ENCODE measurements at regions not wholly inside any gene's neighbourhood (a gene's known extent, or its start where the extent isn't known, plus 50 kb on each side); places are given as distances from the start of the nearest gene placed in this dataset.

DNA sequence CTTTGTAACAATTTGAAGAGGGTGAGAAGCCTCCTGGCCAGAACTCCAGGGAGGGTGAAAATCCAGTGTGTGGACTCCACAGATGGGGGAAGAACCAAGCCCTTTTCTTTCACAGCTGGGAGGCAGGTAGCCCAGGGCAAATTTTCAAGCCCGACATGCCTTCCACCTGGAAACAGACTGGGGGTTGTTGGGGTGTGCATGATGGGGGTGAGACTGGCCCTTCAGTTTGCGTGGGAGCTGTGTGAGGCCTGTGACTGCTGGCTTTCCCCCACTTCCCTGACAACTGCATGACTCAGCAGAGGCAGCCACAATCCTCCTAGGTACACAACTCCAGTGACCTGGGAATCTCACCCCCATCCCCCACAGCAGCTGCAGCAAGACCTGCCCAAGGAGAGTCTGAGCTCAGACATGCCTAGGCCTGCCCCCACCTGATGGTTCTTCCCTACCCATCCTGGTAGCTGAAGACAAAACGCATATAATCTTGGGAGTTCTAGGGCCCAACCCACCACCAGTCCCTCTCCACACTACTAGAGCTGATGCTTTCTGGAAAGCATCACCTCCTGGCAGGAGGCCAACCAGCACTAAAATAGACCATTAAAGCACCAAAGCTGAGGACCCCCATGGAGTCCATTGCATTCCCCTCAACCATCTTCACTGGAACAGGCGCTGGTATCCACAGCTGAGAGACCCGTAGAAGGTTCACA is 445.4 kb downstream of the TFEC start:
- H3K4me2 ChIP-seq (ENCODE audit: insufficient read depth in 1 of 2, low read depth in 2 of 2, low read length in 2 of 2), result no peak overlapping the region
- peak overlapping the region; percentile 5; the same call in 1 of the 2 replicates for H4K8ac ChIP-seq (ENCODE audit: extremely low read depth, insufficient read depth, low read length)
- no peak overlapping the region for H3K9ac ChIP-seq (replicated peaks in 1 of 4; ENCODE audit: extremely low read depth in 1 of 4, low read depth in 3 of 4, low read length in 3 of 4)
- H2AK5ac ChIP-seq (ENCODE audit: low read depth, low read length), result no peak overlapping the region
- DNase-seq (ENCODE audit: low read depth in 1 of 2, low spot score in 2 of 2) (no peak), FAIRE-seq (no peak)
- no peak overlapping the region; the same call in 1 of the 2 replicates for H2BK5ac ChIP-seq (ENCODE audit: low read depth, low read length)
- H3K27me3 ChIP-seq (replicated peaks in 1 of 4; ENCODE audit: control insufficient read depth in 3 of 4, extremely low read depth in 1 of 4, insufficient read depth in 3 of 4, low read length in 3 of 4), result no peaks in the 10 kb centered on the region
- H3K9me3 ChIP-seq (ENCODE audit: insufficient read depth in 2 of 2, low read depth in 1 of 2, low read length in 1 of 2), result no peaks in the 10 kb centered on the region
- H2BK120ac ChIP-seq (replicated peaks; ENCODE audit: low read depth, low read length), result no peak overlapping the region
- no peak overlapping the region for H3K27ac ChIP-seq (ENCODE audit: low read depth, low read length)
- H2BK20ac ChIP-seq (ENCODE audit: low read length), result no peak overlapping the region
- no peaks in the 10 kb centered on the region for H3K23me2 ChIP-seq (ENCODE audit: low read depth, low read length)
- H3K18ac ChIP-seq (ENCODE audit: extremely low read depth, low read length), result no peak overlapping the region
- POLR2A ChIA-PET (ENCODE audit: partially characterized antibody), result interaction anchor here (0.6 kb wide), 1 partner anchor 17 kb away, joined by 3 read pairs; no protein-coding TSS in a partner anchor
- H2BK15ac ChIP-seq (ENCODE audit: low read length), result no peak overlapping the region
- H4K91ac ChIP-seq (replicated peaks; ENCODE audit: insufficient read length, low read length), result no peak overlapping the region
- no peak overlapping the region for H2BK12ac ChIP-seq (ENCODE audit: low read depth, low read length)
- H3K56ac ChIP-seq (replicated peaks; ENCODE audit: insufficient read length, low read depth, low read length), result no peak overlapping the region
- H4K20me1 ChIP-seq (replicated peaks in 1 of 2; ENCODE audit: control insufficient read depth in 1 of 2, insufficient read depth in 2 of 2, low read length in 2 of 2), result no peaks in the 10 kb centered on the region
- no peaks in the 10 kb centered on the region for H3K4me1 ChIP-seq (replicated peaks in 1 of 4; ENCODE audit: control insufficient read depth in 3 of 4, insufficient read depth in 4 of 4, low read length in 3 of 4)
- H3K4me3 ChIP-seq (ENCODE audit: extremely low read depth in 1 of 4, insufficient read depth in 2 of 4, low read depth in 3 of 4, low read length in 4 of 4), result no peak overlapping the region
- H3K4ac ChIP-seq (replicated peaks; ENCODE audit: insufficient read length, low read depth, low read length), result no peak overlapping the region
- H3K79me1 ChIP-seq (ENCODE audit: low read depth, low read length), result no peaks in the 10 kb centered on the region
- H4K5ac ChIP-seq (ENCODE audit: insufficient read length, low read depth, low read length), result no peak overlapping the region
- CTCF ChIA-PET (ENCODE audit: partially characterized antibody), result interaction anchor here (0.6 kb wide), 1 partner anchor 346 kb away, joined by 3 read pairs; no protein-coding TSS in a partner anchor
- no peak overlapping the region for H3K23ac ChIP-seq (ENCODE audit: insufficient read length)
- 89% methylated on average over 5 of the region's 5 CpGs; no CpG with 5 or more reads in 1 of the 2 experiments for WGBS, 2 experiments (ENCODE audit: extremely low coverage in 1 of 2, insufficient coverage in 1 of 2, insufficient read length in 1 of 2, insufficient replicate concordance in 2 of 2, low coverage in 1 of 2, low lambda C conversion rate in 2 of 2, missing lambda C conversion rate in 1 of 2)
- peak overlapping the region; percentile 51; the same call in 1 of the 2 replicates for H2AFZ ChIP-seq (ENCODE audit: low read length)
- H3K36me3 ChIP-seq (ENCODE audit: control insufficient read depth in 2 of 4, insufficient read depth in 4 of 4, low read length in 3 of 4), result no peaks in the 10 kb centered on the region
- H3K14ac ChIP-seq (ENCODE audit: insufficient read length), result no peak overlapping the region
- no peaks in the 10 kb centered on the region for H3K79me2 ChIP-seq (ENCODE audit: control insufficient read depth in 1 of 2, insufficient read depth in 2 of 2, low read length in 2 of 2)
- TF ChIP-seq GTF2F1 (IDR thresholded peaks at IDR 0.05; ENCODE audit: borderline replicate concordance, low read depth, low read length) (no peak), PHF8 (conservative IDR thresholded peaks at IDR 0.05; ENCODE audit: low read depth, low read length) (no peak), ASH2L (IDR thresholded peaks at IDR 0.05; ENCODE audit: low read length) (no peak), SUZ12 (IDR thresholded peaks at IDR 0.05; ENCODE audit: low read length) (no peak), EZH2 (IDR thresholded peaks at IDR 0.05; ENCODE audit: low read depth, low read length, severe bottlenecking) (no peak), RNF2 (IDR thresholded peaks at IDR 0.05; ENCODE audit: borderline replicate concordance, low read depth, low read length, missing control alignments, poor library complexity, severe bottlenecking) (no peak), BACH1 (IDR thresholded peaks at IDR 0.05; ENCODE audit: low read length) (no peak), TCF12 (IDR thresholded peaks at IDR 0.05; ENCODE audit: low read depth, low read length) (no peak), NRF1 (IDR thresholded peaks at IDR 0.05; ENCODE audit: low read depth, low read length) (no peak)
- TF ChIP-seq, protein P1, sequence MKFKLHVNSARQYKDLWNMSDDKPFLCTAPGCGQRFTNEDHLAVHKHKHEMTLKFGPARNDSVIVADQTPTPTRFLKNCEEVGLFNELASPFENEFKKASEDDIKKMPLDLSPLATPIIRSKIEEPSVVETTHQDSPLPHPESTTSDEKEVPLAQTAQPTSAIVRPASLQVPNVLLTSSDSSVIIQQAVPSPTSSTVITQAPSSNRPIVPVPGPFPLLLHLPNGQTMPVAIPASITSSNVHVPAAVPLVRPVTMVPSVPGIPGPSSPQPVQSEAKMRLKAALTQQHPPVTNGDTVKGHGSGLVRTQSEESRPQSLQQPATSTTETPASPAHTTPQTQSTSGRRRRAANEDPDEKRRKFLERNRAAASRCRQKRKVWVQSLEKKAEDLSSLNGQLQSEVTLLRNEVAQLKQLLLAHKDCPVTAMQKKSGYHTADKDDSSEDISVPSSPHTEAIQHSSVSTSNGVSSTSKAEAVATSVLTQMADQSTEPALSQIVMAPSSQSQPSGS (IDR thresholded peaks at IDR 0.05; ENCODE audit: low read length), result no peak
- TF ChIP-seq, protein P2, sequence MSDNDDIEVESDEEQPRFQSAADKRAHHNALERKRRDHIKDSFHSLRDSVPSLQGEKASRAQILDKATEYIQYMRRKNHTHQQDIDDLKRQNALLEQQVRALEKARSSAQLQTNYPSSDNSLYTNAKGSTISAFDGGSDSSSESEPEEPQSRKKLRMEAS (IDR thresholded peaks at IDR 0.05), result no peak
